ENCODE measurements at regions not wholly inside any gene's neighbourhood (a gene's known extent, or its start where the extent isn't known, plus 50 kb on each side); places are given as distances from the start of the nearest gene placed in this dataset.

DNA sequence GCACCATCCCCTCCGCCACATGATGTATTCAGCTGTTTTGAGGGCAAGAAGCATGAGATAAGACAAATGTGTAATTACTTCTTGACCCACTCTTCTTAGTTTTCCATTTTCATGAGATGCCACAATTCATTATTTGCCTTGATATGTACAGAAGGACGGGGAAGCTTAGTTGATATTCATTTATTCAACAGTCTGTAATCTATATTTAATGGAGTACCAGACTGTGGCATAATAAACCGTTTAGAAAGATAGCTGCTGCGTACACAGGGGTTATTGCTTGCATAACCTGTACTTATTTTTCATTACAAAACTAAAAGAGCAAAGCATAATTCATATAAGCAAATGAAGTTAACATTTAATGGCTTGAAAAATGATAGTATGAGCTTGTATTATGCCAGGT, 466.4 kb upstream of the GYPC start:
- H3K36me3 Mint-ChIP-seq (ENCODE audit: insufficient read depth, unreplicated experiment) = no peaks in the 10 kb centered on the region
- H3K9me3 Mint-ChIP-seq (ENCODE audit: unreplicated experiment) = no peaks in the 10 kb centered on the region

DNA sequence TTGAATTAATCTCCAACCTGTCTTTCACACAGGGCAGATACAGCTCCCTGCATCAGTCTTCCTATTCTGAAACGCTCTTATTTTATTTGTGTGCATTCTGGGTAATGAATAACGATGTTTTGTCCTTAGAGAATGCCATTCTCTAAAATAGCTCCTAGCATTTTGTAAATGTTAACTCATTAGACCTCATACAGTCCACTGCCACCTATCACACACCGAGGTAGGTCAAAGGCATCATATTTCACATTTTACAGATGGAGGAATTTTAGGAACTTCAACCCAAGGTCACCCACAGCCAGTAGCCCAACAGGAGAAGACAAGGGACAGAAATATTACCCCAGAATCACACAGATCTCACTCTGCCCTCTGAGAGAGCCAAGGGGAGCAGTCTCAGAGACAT, 455.4 kb upstream of the GYPC start:
- intact Hi-C loops (cut with micrococcal nuclease) = no loop called here
- no peaks in the 10 kb centered on the region for H3K27me3 Mint-ChIP-seq (ENCODE audit: insufficient read depth, unreplicated experiment)

More for the DNA sequence above, 466.4 kb upstream of the GYPC start:
- H3K4me1 Mint-ChIP-seq (ENCODE audit: insufficient read depth, unreplicated experiment) = no peaks in the 10 kb centered on the region
- TF ChIP-seq, protein P1, sequence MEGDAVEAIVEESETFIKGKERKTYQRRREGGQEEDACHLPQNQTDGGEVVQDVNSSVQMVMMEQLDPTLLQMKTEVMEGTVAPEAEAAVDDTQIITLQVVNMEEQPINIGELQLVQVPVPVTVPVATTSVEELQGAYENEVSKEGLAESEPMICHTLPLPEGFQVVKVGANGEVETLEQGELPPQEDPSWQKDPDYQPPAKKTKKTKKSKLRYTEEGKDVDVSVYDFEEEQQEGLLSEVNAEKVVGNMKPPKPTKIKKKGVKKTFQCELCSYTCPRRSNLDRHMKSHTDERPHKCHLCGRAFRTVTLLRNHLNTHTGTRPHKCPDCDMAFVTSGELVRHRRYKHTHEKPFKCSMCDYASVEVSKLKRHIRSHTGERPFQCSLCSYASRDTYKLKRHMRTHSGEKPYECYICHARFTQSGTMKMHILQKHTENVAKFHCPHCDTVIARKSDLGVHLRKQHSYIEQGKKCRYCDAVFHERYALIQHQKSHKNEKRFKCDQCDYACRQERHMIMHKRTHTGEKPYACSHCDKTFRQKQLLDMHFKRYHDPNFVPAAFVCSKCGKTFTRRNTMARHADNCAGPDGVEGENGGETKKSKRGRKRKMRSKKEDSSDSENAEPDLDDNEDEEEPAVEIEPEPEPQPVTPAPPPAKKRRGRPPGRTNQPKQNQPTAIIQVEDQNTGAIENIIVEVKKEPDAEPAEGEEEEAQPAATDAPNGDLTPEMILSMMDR (IDR thresholded peaks at IDR 0.05; ENCODE audit: unreplicated experiment) = no peak
- CTCF ChIA-PET = no interaction called here
- intact Hi-C loops (cut with micrococcal nuclease) = no loop called here
- no peak for DNase-seq (ENCODE audit: unreplicated experiment)
- POLR2A ChIA-PET = no interaction called here
- no peaks in the 10 kb centered on the region for H3K27me3 Mint-ChIP-seq (ENCODE audit: insufficient read depth, unreplicated experiment)
- H3K27ac Mint-ChIP-seq (ENCODE audit: low read depth, unreplicated experiment) = no peak overlapping the region
- BruUV-seq (replicated peaks) = no TSS peak
- H3K4me3 Mint-ChIP-seq (ENCODE audit: unreplicated experiment) = no peak overlapping the region

DNA sequence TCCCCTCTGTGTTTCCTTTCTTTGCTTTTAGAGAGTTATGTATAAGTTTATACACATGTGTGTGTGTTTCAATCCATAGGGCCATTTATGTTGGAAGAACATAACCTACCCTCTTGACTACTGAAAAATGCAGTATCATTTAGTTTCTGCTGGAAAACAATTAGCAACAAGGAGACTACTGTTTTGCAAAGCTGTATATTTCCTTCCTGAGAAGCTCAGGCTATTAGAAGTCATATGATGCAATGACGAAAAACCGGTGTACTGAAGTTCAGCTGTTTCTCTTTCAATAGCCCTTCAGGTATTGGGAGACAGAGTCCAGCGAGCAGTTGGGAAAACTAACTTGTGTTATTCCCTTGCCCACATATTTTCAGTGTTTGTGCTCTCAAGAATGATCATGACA, 447.7 kb upstream of the GYPC start:
- POLR2A ChIA-PET = no interaction called here
- BruUV-seq (replicated peaks) = no TSS peak
- no peak overlapping the region for H3K4me3 Mint-ChIP-seq (ENCODE audit: unreplicated experiment)
- no peaks in the 10 kb centered on the region for H3K27me3 Mint-ChIP-seq (ENCODE audit: insufficient read depth, unreplicated experiment)
- DNase-seq (ENCODE audit: unreplicated experiment) = no peak
- no peaks in the 10 kb centered on the region for H3K36me3 Mint-ChIP-seq (ENCODE audit: insufficient read depth, unreplicated experiment)
- intact Hi-C loops (cut with micrococcal nuclease) = no loop called here
- H3K4me1 Mint-ChIP-seq (ENCODE audit: insufficient read depth, unreplicated experiment) = no peaks in the 10 kb centered on the region
- TF ChIP-seq, protein P1 (IDR thresholded peaks at IDR 0.05; ENCODE audit: unreplicated experiment) = no peak
- H3K27ac Mint-ChIP-seq (ENCODE audit: low read depth, unreplicated experiment) = no peak overlapping the region
- CTCF ChIA-PET = no interaction called here
- H3K9me3 Mint-ChIP-seq (ENCODE audit: unreplicated experiment) = peaks cover 11% of the 10 kb centered on the region

More for the DNA sequence above, 455.4 kb upstream of the GYPC start:
- Mint-ChIP-seq H3K4me3 (ENCODE audit: unreplicated experiment) (no peak overlapping the region), H3K9me3 (ENCODE audit: unreplicated experiment) (peaks cover 7% of the 10 kb centered on the region), H3K36me3 (ENCODE audit: insufficient read depth, unreplicated experiment) (no peaks in the 10 kb centered on the region), H3K4me1 (ENCODE audit: insufficient read depth, unreplicated experiment) (no peaks in the 10 kb centered on the region), H3K27ac (ENCODE audit: low read depth, unreplicated experiment) (no peak overlapping the region)
- no peak for DNase-seq (ENCODE audit: unreplicated experiment)
- BruUV-seq (replicated peaks) = no TSS peak
- ChIA-PET POLR2A (interaction anchor here (0.5 kb wide), 1 partner anchor 64 kb away, joined by 3 read pairs; no protein-coding TSS in a partner anchor), CTCF (no interaction called here)
- TF ChIP-seq, protein P1 (IDR thresholded peaks at IDR 0.05; ENCODE audit: unreplicated experiment) = no peak

DNA sequence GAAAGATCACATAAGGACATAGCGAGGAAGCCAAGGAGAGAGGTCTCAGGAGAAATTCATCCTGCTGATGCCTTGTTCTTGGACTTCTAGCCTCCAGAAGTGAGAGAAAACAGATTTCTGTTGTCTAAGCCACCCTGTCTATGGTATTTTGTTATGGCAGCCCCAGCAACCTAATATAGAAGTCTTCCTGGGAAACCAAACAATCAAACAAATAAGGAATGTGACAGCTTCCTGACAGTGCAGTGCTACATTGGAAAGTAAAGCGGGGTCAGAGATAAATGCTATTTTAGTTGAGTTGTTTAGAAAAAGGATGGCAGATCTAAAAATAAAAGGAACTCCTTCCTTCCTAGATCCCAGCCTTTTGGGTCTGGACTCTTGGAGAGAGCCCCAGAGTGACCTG, 443.2 kb upstream of the GYPC start:
- no peaks in the 10 kb centered on the region for H3K27me3 Mint-ChIP-seq (ENCODE audit: insufficient read depth, unreplicated experiment)
- H3K4me1 Mint-ChIP-seq (ENCODE audit: insufficient read depth, unreplicated experiment) = no peaks in the 10 kb centered on the region
- ChIA-PET CTCF (no interaction called here), POLR2A (no interaction called here)
- no peaks in the 10 kb centered on the region for H3K36me3 Mint-ChIP-seq (ENCODE audit: insufficient read depth, unreplicated experiment)
- no TSS peak for BruUV-seq (replicated peaks)
- TF ChIP-seq, protein P1 (IDR thresholded peaks at IDR 0.05; ENCODE audit: unreplicated experiment) = no peak
- no peak overlapping the region for H3K27ac Mint-ChIP-seq (ENCODE audit: low read depth, unreplicated experiment)
- peaks cover 10% of the 10 kb centered on the region for H3K9me3 Mint-ChIP-seq (ENCODE audit: unreplicated experiment)
- intact Hi-C loops (cut with micrococcal nuclease) = no loop called here
- no peak for DNase-seq (ENCODE audit: unreplicated experiment)
- no peak overlapping the region for H3K4me3 Mint-ChIP-seq (ENCODE audit: unreplicated experiment)

Measured in MCF 10A (cell line).